Activated CD4-positive, alpha-beta memory T cell treated with anti-CD3 and anti-CD28 coated beads, Interleukin-2, amount 10 ng/mL, durations not matched to agents 7 days and 5 days (primary cell): ENCODE measurements at regions not wholly inside any gene's neighbourhood (a gene's known extent, or its start where the extent isn't known, plus 50 kb on each side); places are given as distances from the start of the nearest gene placed in this dataset.
"Not testable (repeated sequence)": the region's sequence is repeated elsewhere in the genome, so short reads cannot be mapped to it uniquely, and the experiment has no call there.

Experiments used
- CTCF ChIA-PET: fragments of 350-600 bp; sonication (Branson Sonifier 250); formaldehyde crosslinking; loops from one replicate; lab custom pipeline; 2021; ENCODE audit warnings: antibody characterized with exemption, inconsistent platforms; lab: Charles Lee
- POLR2A ChIA-PET: fragments of 350-600 bp; sonication (Branson Sonifier 250); formaldehyde crosslinking; loops from one replicate; lab custom pipeline; 2021; ENCODE audit warnings: antibody characterized with exemption; lab: Charles Lee
- DNase-seq: peaks from one replicate; pipeline ENCODE4 v3.0.0-alpha.2; 2020
- H3K27ac Mint-ChIP-seq: one replicate; pipeline ENCODE4 v1.8.0; 2021; ENCODE audit warnings: mild to moderate bottlenecking, mixed read lengths
- H3K27me3 Mint-ChIP-seq: one replicate; pipeline ENCODE4 v1.8.0; 2021; ENCODE audit warnings: mixed read lengths
- H3K36me3 Mint-ChIP-seq: one replicate; pipeline ENCODE4 v1.8.0; 2021; ENCODE audit warnings: low read depth, mixed read lengths
- H3K4me1 Mint-ChIP-seq: one replicate; pipeline ENCODE4 v1.8.0; 2021; ENCODE audit warnings: mixed read lengths
- H3K4me3 Mint-ChIP-seq: one replicate; pipeline ENCODE4 v1.8.0; 2021; ENCODE audit warnings: mild to moderate bottlenecking, mixed read lengths
- H3K9me3 Mint-ChIP-seq: one replicate; pipeline ENCODE4 v1.8.0; 2021; ENCODE audit warnings: mixed read lengths

DNA sequence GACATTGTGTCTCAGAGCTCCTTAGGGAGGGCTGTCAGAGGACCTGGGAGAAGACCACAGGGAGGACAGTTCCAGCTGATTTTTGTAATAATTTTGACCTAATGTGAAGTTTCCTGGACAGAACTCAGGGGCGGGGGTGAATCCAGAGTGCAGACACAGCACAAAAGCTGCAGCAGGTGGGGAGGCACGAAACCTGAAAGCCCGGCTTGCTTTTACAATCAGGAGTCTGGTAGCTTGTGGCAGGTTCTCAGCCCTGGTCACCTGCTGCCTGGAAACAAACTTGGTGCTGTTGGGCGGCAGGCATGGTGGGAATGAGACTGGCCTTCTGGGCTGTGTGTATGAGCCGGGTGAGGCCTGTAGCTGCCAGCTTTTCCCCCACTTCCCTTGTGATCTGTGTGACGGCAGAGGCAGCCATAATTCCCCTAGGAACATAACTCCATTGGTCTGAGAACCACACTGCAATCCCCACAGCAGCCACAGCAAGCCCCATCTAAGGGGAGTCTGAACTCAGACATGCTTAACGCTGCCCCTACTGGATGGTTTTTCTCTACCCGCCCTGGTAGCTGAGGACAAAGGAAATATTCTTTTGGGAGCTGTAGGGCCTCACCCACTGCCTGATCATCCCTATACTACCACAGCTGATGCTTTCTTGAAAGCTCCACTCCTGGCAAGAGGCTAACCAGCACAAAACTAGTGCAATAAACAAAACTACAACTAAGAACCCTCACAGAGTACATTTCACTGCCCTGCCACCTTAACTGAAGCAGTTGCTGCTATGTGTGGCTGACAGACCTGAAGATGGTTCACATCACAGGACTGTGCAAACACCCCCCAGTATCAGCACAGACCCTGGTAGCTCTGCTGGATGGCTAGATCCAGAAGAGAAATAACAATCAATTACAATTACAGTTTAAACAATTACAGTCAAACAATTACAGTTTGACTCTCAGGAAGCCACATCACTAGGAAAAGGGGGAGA lies 1055.1 kb upstream of the GJE1 start:
- Mint-ChIP-seq H3K9me3 (no peaks in the 10 kb centered on the region), H3K27ac (no peak overlapping the region), H3K27me3 (no peaks in the 10 kb centered on the region), H3K4me1 (no peaks in the 10 kb centered on the region), H3K4me3 (no peak overlapping the region), H3K36me3 (no peaks in the 10 kb centered on the region)
- ChIA-PET CTCF (no interaction called here), POLR2A (no interaction called here)
- DNase-seq: no peak

DNA sequence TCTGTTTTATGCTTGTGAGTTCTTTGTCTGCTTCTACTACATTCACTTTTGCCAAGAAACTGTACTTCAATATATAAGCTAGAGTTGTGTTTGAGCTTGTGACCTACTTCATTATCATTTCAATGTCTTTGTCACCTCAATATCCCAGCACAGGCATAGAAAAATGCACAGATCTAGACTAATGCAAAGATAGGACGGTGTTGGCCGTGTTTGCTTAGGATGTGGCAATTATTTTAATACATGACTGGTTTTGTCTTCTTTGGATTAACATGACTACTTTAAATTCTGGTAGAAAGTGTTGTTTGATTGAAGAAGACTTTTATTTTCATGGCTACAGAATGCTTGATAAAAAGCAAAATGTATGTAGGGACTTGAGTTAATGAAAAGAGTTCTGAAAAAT lies 1075.0 kb upstream of the GJE1 start:
- no peak overlapping the region for H3K27ac Mint-ChIP-seq
- no peaks in the 10 kb centered on the region for H3K4me1 Mint-ChIP-seq
- H3K9me3 Mint-ChIP-seq: no peaks in the 10 kb centered on the region
- ChIA-PET CTCF (no interaction called here), POLR2A (no interaction called here)
- H3K27me3 Mint-ChIP-seq: peaks cover 2% of the 10 kb centered on the region
- no peak overlapping the region for H3K4me3 Mint-ChIP-seq
- DNase-seq: no peak
- H3K36me3 Mint-ChIP-seq: no peaks in the 10 kb centered on the region

DNA sequence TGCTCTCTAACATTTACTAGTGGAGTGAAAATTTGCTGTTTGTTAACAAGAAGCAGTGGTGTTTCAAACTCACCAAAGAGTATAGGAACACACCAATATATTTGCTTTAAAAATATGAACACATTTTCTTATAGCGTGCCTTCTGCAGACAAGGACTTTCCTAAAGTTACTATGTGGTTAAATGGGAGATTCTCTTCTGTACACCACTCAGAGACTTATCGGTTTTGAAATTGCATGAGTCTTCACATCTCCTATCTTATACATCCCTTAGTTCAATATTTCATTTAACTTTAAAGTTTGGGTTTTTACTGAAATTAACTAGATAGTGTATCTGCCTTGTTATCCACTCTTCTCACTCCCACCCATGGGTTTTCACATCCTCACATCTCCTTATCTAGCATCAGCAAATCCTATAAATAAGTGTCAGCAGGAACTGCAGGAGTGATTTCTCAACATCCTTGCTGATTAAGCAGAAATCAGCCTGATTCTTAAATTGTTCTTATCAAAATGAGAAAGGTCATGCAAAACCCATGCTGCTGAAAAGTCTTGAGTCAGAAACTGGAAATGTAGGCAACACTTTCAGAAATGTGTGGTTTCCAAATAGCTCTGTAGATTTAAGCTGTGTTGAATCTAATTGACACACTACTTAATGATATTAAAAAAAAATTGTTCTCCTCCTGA lies 1075.6 kb upstream of the GJE1 start:
- no peak overlapping the region for H3K27ac Mint-ChIP-seq
- ChIA-PET CTCF (no interaction called here), POLR2A (no interaction called here)
- H3K9me3 Mint-ChIP-seq: no peaks in the 10 kb centered on the region
- H3K36me3 Mint-ChIP-seq: no peaks in the 10 kb centered on the region
- peaks cover 2% of the 10 kb centered on the region for H3K27me3 Mint-ChIP-seq
- no peak overlapping the region for H3K4me3 Mint-ChIP-seq
- H3K4me1 Mint-ChIP-seq: no peaks in the 10 kb centered on the region
- DNase-seq: no peak

DNA sequence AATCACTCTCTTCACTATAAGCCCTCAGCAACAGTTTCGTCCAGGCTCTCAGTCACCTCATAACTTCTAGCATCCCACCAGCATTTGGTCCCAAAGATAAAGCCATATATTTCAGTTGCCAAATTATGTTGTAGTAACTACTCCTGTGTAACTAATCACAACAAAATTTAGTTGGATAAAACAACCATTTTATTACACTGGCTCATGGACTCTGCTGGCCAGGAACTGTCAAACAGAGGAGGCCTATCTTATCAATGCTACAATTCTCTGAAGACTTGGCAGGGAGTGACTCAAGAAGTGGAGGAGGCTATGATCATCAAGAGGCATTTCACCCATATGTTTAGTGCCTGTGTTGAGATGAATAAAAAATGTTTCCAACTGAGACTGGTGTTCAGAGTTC lies 1082.3 kb upstream of the GJE1 start:
- no peak overlapping the region for H3K4me3 Mint-ChIP-seq
- no peaks in the 10 kb centered on the region for H3K27me3 Mint-ChIP-seq
- no peaks in the 10 kb centered on the region for H3K4me1 Mint-ChIP-seq
- DNase-seq: no peak
- ChIA-PET CTCF (interaction anchor here (0.5 kb wide), 1 partner anchor 549 kb away, joined by 4 read pairs; no protein-coding TSS in a partner anchor), POLR2A (no interaction called here)
- H3K36me3 Mint-ChIP-seq: no peaks in the 10 kb centered on the region
- H3K27ac Mint-ChIP-seq: no peak overlapping the region
- no peaks in the 10 kb centered on the region for H3K9me3 Mint-ChIP-seq

DNA sequence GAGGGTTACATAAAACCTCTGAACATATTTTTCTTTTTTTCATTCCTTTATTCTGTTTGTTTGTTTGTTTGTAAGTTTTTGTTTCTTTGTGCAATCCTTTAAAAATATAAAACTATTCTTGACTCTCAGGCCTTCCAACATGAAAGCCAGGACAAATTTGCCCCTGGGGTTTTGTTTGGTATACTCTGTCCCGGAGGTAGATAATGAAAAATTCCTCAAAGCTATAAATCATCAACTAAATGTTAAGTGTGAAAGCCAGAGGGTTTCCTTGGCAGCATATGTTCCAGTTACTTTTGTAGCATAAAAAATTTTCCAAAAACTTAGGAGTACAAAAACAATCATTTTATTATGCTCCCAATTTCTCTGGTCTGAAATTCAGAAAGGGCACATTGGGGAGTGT lies 1084.3 kb upstream of the GJE1 start:
- ChIA-PET POLR2A (no interaction called here), CTCF (no interaction called here)
- no peak for DNase-seq
- no peaks in the 10 kb centered on the region for H3K36me3 Mint-ChIP-seq
- H3K27me3 Mint-ChIP-seq: no peaks in the 10 kb centered on the region
- no peaks in the 10 kb centered on the region for H3K9me3 Mint-ChIP-seq
- H3K4me3 Mint-ChIP-seq: no peak overlapping the region
- no peaks in the 10 kb centered on the region for H3K4me1 Mint-ChIP-seq
- no peak overlapping the region for H3K27ac Mint-ChIP-seq

DNA sequence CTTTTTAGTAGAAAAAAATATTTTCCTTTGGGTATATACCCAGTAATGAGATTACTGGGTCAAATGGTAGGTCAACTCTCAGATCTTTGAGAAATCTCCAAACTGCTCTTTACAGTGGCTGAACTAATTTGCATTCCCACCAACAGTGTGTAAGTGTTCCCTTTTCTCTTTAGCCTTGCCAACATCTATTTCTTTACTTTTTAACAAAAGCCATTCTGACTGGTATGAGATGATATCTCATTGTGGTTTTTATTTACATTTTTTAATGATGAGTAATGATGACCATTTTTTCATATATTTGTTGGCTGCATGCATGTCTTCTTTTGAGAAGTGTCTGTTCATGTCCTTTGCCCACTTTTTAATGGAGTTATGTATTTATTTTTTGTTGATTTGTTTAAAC lies 1086.2 kb upstream of the GJE1 start:
- H3K36me3 Mint-ChIP-seq, H3K9me3 Mint-ChIP-seq, H3K27me3 Mint-ChIP-seq, H3K4me1 Mint-ChIP-seq, DNase-seq, POLR2A ChIA-PET, H3K27ac Mint-ChIP-seq, H3K4me3 Mint-ChIP-seq, CTCF ChIA-PET: not testable (repeated sequence)

DNA sequence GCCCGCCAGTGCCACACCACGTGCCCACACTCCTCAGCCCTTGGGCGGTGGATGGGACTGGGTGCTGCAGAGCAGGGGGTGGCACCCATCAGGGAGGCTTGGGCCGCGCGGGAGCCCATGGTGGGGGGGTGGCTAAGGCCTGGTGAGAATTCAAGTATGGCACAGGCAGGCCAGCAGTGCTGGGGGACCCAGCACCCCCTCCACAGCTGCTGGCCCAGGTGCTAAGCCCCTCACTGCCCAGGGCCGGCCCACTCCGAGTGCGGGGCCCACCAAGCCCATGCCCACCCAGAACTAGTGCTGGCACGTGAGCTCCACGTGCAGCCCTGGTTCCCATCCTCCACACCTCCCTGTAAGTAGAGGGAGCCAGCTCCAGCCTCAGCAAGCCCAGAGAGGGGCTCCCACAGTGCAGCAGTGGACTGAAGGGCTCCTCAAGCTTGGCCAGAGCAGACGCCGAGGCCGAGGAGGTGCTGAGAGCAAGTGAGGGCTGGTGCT lies 1091.1 kb upstream of the GJE1 start:
- CTCF ChIA-PET: no interaction called here
- no peaks in the 10 kb centered on the region for H3K4me1 Mint-ChIP-seq
- H3K27me3 Mint-ChIP-seq: no peaks in the 10 kb centered on the region
- H3K9me3 Mint-ChIP-seq: peaks cover 11% of the 10 kb centered on the region
- no peak overlapping the region for H3K4me3 Mint-ChIP-seq
- no peak for DNase-seq
- H3K36me3 Mint-ChIP-seq: no peaks in the 10 kb centered on the region
- POLR2A ChIA-PET: no interaction called here
- H3K27ac Mint-ChIP-seq: no peak overlapping the region

DNA sequence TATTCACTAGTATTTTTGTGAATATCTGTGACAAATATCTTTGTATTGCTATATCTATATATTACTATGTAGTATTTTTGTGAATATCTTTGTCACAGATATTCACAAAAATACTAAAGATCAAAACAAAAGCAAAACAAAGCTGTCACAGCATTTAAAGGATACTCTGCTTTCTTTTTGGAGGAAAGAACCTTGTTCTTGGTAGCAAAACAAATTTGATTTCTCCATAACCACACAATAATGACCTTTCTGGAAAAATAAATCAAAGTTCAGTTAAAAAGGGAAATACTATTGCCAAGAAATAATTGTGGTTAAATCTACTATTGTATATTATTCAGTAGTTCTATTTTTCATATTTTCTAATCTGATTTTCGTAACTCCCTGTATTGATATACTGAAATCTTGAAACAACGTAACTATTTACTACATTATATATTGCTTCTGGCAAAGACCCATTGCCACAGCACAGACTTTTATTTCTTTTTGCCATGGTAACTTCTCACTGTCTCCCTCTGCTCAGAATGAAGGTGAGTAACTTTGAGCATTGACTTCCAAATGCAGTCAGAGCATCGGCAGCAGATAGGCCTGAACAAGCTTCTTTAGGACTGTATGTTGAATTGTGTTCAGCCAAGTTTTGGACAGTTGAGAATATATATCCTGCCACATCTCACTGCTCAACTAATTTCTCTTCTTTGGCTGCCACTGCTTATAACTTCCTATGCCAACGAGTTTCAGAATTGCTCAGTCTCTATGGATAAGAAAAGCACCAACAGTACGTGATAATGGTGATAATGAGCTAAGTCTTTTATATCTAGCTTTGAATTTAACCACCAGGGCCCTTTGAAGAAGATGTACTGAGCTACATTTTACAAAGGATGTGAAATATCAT lies 1097.2 kb upstream of the GJE1 start:
- H3K4me3 Mint-ChIP-seq: no peak overlapping the region
- no peak for DNase-seq
- H3K4me1 Mint-ChIP-seq: no peaks in the 10 kb centered on the region
- no peaks in the 10 kb centered on the region for H3K27me3 Mint-ChIP-seq
- ChIA-PET CTCF (no interaction called here), POLR2A (no interaction called here)
- H3K9me3 Mint-ChIP-seq: peaks cover 5% of the 10 kb centered on the region
- no peak overlapping the region for H3K27ac Mint-ChIP-seq
- H3K36me3 Mint-ChIP-seq: no peaks in the 10 kb centered on the region

DNA sequence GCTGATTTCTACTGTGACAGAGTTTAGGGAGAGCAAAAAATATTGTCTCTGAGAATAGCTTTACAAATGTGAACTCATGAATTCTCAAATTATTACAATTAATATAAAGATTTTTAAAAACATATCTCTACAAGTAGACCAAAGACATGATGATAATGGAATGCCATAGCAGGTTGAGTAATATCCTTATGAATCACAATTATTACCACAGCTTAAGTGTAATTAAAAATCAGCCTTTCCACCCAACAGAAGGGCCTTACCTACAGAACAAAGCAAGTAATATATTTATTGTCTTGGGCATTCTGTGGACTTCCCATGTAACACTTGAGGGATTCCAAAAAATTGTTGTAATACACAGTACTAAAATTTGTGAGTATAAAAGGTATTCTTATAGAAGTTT lies 1099.6 kb upstream of the GJE1 start:
- H3K27me3 Mint-ChIP-seq: no peaks in the 10 kb centered on the region
- H3K4me1 Mint-ChIP-seq: no peaks in the 10 kb centered on the region
- POLR2A ChIA-PET: no interaction called here
- no peak overlapping the region for H3K27ac Mint-ChIP-seq
- no peaks in the 10 kb centered on the region for H3K9me3 Mint-ChIP-seq
- no peaks in the 10 kb centered on the region for H3K36me3 Mint-ChIP-seq
- CTCF ChIA-PET: no interaction called here
- H3K4me3 Mint-ChIP-seq: no peak overlapping the region
- no peak for DNase-seq

DNA sequence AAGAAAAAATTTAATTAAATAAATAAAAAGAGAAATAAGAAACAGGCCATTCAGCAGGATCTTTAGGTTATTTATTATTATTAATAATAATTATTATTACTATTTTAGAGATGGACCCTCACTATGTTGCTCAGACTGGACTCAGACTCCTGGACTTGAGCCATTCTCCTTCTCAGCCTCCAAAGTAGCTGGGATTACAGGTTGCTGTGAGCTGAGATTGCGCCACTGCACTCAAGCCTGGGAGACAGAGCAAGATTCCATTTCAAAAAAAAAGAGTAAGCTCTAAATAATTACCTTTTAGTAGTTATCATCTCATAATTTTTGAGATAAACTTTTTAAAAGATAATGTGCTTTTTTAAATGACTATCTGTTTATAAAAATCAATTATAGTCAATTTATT lies 1102.8 kb upstream of the GJE1 start:
- Mint-ChIP-seq H3K9me3 (no peaks in the 10 kb centered on the region), H3K4me3 (no peak overlapping the region), H3K4me1 (no peaks in the 10 kb centered on the region), H3K27ac (no peak overlapping the region), H3K36me3 (no peaks in the 10 kb centered on the region), H3K27me3 (no peaks in the 10 kb centered on the region)
- ChIA-PET CTCF (interaction anchor here (0.7 kb wide), 1 partner anchor 343 kb away, joined by 4 read pairs; no protein-coding TSS in a partner anchor), POLR2A (no interaction called here)
- no peak for DNase-seq

DNA sequence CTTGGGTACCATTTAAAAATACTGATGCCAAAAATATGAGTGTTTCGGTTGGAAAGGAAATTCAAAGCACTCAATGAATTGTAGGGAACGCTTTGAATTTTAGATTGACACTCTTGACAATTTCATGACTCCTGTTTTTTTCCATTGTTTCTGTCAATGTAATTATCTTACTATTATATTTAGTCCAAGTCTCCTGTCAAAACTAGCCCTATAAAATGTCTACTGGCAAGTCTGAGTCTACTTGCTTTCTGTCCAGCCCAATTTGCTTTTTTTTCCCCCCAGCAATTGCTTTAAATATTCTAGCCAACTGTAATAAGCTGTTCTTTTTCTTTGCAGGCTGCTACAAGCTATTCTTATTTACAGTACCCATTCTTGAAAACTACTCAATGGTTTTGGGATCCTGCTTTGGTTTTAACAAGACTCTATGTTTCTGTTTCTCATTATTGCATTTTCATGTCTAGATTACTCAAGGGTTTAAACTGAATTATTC lies 1103.9 kb upstream of the GJE1 start:
- Mint-ChIP-seq H3K27ac (no peak overlapping the region), H3K27me3 (no peaks in the 10 kb centered on the region), H3K36me3 (no peaks in the 10 kb centered on the region), H3K4me1 (no peaks in the 10 kb centered on the region), H3K9me3 (no peaks in the 10 kb centered on the region), H3K4me3 (no peak overlapping the region)
- CTCF ChIA-PET: no interaction called here
- DNase-seq: no peak
- POLR2A ChIA-PET: no interaction called here

DNA sequence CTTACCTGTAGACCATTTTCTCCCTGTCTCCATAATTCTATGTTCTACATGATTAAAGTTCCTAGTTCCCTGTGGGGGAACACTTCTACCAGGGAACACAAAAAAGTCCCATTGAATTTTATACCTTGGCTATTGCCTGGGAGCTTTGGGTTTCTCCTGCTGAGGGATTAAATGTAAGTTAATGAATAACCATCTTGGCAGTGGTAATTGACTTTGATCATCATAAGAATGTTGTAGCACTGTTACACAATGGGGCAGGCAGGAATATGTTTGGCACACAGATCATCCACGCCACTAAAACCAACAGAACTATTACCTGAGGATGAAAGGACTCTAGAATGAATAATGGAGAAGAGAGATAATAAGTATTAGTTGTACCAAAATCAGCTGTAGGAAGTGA lies 1106.2 kb upstream of the GJE1 start:
- POLR2A ChIA-PET: no interaction called here
- CTCF ChIA-PET: no interaction called here
- DNase-seq: no peak
- H3K36me3 Mint-ChIP-seq: no peaks in the 10 kb centered on the region
- H3K27ac Mint-ChIP-seq: no peak overlapping the region
- no peaks in the 10 kb centered on the region for H3K9me3 Mint-ChIP-seq
- no peaks in the 10 kb centered on the region for H3K27me3 Mint-ChIP-seq
- no peaks in the 10 kb centered on the region for H3K4me1 Mint-ChIP-seq
- no peak overlapping the region for H3K4me3 Mint-ChIP-seq

DNA sequence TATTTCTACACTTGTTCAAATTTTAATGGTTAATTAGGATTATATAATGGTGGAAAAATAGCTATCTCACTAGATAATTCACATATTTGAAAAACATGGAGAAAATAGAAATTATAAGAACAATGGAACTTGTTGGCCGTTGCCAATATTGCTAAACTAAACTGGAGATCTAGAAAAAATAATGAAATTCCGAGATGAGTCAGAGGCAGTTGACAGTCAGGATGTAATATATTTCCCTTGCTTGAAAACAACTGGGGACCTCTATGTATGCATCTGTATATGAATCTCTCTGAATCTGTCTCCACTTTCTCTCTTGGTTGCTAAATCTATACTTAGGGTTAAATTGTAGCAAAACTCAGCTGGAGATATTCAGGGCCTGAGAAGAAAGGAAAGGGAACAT lies 1108.2 kb upstream of the GJE1 start:
- Mint-ChIP-seq H3K9me3 (no peaks in the 10 kb centered on the region), H3K4me3 (no peak overlapping the region), H3K36me3 (no peaks in the 10 kb centered on the region), H3K27me3 (no peaks in the 10 kb centered on the region), H3K27ac (no peak overlapping the region), H3K4me1 (no peaks in the 10 kb centered on the region)
- ChIA-PET CTCF (no interaction called here), POLR2A (no interaction called here)
- DNase-seq: no peak
